Left ventricle myocardium inferior (tissue), 1 donor: ENCODE measurements at regions not wholly inside any gene's neighbourhood (a gene's known extent, or its start where the extent isn't known, plus 50 kb on each side); places are given as distances from the start of the nearest gene placed in this dataset.

Experiments
- DNase-seq: peaks from one replicate; pipeline ENCODE4 v3.0.0-alpha.2; 2020
- H3K27ac ChIP-seq: fragments of 200-600 bp; replicated peaks from 2 replicates; pipeline ENCODE4 v1.8.0; 2021
- H3K27me3 ChIP-seq: fragments of 200-600 bp; 2 replicates; pipeline ENCODE4 v1.8.0; 2021; ENCODE audit warnings: low read depth
- H3K36me3 ChIP-seq: fragments of 200-600 bp; 2 replicates; pipeline ENCODE4 v1.8.0; 2021
- H3K4me1 ChIP-seq: fragments of 200-600 bp; 2 replicates; pipeline ENCODE4 v1.8.0; 2021
- H3K4me3 ChIP-seq: fragments of 200-600 bp; 2 replicates; pipeline ENCODE4 v1.8.0; 2021; ENCODE audit warnings: mild to moderate bottlenecking, moderate library complexity
- H3K9me3 ChIP-seq: fragments of 200-600 bp; replicated peaks from 2 replicates; pipeline ENCODE4 v1.8.0; 2021
- intact Hi-C: fragments of 100-400 bp; cut with micrococcal nuclease; formaldehyde crosslinking; loops from one replicate; pipeline ENCODE4 v1.11.0; 2022
- TF ChIP-seq, protein P1 (sequence below): fragments of 200-600 bp; IDR thresholded peaks from 2 replicates; pipeline ENCODE4 v1.8.0; 2021; ENCODE audit warnings: antibody characterized with exemption, mild to moderate bottlenecking, borderline replicate concordance
- donor health status: DM: no; HTN: yes; CAD: no; lungs with severe emphysema.

DNA sequence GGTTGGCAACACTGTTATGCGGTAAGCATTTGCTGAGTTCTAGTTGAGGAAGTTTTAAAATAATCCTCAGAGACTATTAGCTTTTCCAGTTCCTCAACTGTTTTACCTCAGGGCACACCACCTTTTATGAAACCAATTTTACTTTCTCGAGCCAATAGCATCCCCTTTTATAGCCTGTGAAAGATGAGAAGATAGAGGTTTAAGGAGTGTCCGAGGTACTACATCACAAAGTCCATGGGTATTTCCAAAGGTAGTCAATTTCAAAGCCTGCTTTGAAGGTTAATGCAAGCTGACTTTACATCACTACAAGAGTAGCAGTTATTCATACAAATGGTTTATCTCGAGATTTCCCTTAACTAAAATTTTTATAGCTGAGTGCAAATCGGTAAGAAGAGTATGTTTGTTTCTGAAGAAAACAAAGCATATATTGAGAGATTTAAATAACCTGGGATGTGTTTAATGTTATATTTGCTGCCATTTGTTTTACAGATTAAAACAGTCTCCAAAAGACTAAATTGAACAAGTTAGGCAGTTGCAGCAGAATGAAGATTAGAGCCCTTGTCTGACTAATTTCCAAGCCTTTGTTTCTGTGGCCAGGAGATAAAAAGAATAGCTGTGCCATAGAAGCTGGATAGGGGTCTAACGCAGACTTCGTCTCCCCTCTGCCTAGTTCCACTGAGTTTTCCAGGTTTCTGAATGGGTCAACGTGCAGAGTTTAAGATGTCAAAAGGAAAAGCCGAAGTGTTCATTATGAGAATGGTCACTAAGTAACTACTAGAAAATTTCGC is 74.7 kb upstream of the TRPC4 start:
- H3K27me3 ChIP-seq, result no peaks in the 10 kb centered on the region
- TF ChIP-seq, protein P1, sequence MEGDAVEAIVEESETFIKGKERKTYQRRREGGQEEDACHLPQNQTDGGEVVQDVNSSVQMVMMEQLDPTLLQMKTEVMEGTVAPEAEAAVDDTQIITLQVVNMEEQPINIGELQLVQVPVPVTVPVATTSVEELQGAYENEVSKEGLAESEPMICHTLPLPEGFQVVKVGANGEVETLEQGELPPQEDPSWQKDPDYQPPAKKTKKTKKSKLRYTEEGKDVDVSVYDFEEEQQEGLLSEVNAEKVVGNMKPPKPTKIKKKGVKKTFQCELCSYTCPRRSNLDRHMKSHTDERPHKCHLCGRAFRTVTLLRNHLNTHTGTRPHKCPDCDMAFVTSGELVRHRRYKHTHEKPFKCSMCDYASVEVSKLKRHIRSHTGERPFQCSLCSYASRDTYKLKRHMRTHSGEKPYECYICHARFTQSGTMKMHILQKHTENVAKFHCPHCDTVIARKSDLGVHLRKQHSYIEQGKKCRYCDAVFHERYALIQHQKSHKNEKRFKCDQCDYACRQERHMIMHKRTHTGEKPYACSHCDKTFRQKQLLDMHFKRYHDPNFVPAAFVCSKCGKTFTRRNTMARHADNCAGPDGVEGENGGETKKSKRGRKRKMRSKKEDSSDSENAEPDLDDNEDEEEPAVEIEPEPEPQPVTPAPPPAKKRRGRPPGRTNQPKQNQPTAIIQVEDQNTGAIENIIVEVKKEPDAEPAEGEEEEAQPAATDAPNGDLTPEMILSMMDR, result no peak
- no peak overlapping the region for H3K27ac ChIP-seq
- no peaks in the 10 kb centered on the region for H3K36me3 ChIP-seq
- DNase-seq, result no peak
- intact Hi-C loops, result no loop called here
- peaks cover 10% of the 10 kb centered on the region for H3K4me1 ChIP-seq
- H3K9me3 ChIP-seq, result no peaks in the 10 kb centered on the region
- no peak overlapping the region for H3K4me3 ChIP-seq

DNA sequence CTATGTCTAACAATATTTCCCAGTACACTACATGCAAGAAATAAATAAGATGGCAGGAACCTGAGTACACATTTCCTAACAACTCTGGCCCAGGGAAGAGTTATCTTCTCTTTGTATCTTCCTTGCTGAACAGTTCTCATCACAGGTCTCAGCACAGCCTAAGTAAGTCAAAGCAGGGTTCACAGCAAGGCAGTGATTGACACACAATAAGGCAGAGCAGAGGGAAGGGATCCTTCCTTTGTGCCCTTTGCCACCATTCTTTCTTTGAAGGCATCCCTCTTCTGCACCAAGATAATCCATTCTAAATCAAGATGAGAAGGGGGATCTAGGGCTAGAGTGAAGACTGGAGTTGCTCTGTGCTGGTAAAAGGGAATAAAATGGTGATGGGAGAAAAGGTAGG is 73.4 kb upstream of the TRPC4 start:
- H3K4me3 ChIP-seq, result no peak overlapping the region
- H3K36me3 ChIP-seq, result no peaks in the 10 kb centered on the region
- no peak overlapping the region for H3K27ac ChIP-seq
- DNase-seq, result no peak
- TF ChIP-seq, protein P1, result no peak
- peaks cover 10% of the 10 kb centered on the region for H3K4me1 ChIP-seq
- H3K27me3 ChIP-seq, result no peaks in the 10 kb centered on the region
- intact Hi-C loops, result no loop called here
- no peaks in the 10 kb centered on the region for H3K9me3 ChIP-seq

DNA sequence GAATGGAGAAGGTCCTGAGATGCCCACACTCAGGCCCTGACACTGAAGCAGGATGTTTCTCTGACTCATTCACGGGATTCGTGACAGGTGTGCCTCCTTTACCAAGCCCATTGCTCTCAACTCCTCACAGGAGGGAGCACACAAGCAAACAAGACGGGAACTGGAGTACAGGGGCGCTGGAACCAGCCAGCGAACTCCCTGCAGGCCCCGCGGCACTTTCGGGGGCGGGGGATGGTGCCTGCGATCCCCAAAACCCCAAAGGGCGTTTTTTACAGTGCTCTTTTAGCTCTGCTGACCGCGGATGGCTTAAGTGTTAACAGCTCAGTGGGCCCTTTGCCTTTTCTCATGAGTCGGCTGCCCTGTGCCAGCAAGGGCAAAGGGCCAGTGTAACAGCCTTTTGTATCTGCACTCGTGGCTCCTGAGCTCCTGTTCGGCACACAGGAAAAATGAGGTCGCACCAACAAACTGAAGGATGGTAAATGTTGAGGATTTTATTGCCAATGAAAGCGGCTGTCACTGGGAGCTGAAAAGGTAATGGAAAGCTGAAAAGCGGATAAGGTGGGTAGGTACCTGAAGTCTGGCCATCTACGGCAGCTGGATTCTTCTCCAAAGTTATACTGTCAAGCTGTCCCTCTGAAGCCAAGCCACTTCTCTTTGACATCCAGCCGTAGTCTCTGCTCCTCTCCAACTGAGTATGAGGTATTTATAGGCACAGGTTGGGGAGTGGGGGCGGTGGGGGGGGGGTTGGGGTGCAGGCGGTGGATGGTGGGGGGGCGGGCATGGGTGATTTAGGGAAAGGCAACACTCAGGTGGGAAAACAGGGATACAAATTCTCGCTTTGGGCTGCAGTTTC is 65.0 kb upstream of the TRPC4 start:
- intact Hi-C loops, result no loop called here
- peak overlapping the region; percentile 86 for H3K27ac ChIP-seq
- H3K36me3 ChIP-seq, result no peaks in the 10 kb centered on the region
- peak overlapping the region; percentile 65 for H3K4me3 ChIP-seq
- peak; percentile 41 for DNase-seq
- TF ChIP-seq, protein P1, result no peak
- no peaks in the 10 kb centered on the region for H3K9me3 ChIP-seq
- H3K27me3 ChIP-seq, result no peaks in the 10 kb centered on the region
- no peaks in the 10 kb centered on the region for H3K4me1 ChIP-seq

DNA sequence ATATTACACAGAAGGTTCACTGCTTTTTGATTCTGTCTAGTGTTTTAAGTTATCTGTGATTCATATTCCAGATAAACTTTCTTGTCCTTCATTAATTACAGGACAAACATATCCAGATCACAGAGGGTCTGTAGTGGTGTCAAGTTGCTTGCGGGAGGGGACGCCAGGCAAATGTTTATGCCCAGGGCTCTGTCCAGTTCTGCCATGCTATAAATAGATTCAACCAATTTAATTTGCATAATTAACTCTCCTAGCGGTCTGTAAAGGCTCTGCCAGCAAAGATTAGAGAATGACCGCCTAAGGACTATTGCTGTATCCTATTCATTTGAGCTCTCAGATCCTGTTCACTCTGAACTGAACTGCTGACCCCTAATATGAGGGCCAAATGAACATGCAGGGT is 59.7 kb upstream of the TRPC4 start:
- Histone ChIP-seq H3K27me3 (no peaks in the 10 kb centered on the region), H3K27ac (no peak overlapping the region), H3K4me1 (peaks cover 26% of the 10 kb centered on the region), H3K36me3 (no peaks in the 10 kb centered on the region), H3K4me3 (peak overlapping the region; percentile 8), H3K9me3 (no peaks in the 10 kb centered on the region)
- TF ChIP-seq, protein P1, result no peak
- intact Hi-C loops, result no loop called here
- DNase-seq, result no peak

DNA sequence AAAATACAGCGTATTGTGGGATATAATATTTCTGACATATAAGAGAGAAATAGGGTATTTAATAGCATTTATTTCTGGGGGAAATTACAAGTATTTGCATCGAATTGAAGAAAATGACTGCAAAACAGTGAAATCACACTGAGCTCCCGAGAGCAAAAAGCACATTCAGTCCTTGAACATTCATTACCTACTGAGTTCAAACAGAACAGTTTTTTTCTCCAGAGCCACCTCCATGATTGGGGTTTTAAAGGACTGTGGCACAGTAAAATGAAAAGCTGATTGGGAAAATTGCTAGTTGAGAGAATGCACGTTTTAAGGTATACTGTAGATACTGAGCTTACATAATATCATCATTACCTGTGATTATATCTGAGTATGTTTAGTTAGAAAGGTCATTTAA is 58.0 kb upstream of the TRPC4 start:
- H3K4me3 ChIP-seq, result no peak overlapping the region
- TF ChIP-seq, protein P1, result no peak
- DNase-seq, result no peak
- H3K27me3 ChIP-seq, result no peaks in the 10 kb centered on the region
- no peaks in the 10 kb centered on the region for H3K36me3 ChIP-seq
- intact Hi-C loops, result no loop called here
- peaks cover 40% of the 10 kb centered on the region for H3K4me1 ChIP-seq
- peak overlapping the region; percentile 52 for H3K27ac ChIP-seq
- no peaks in the 10 kb centered on the region for H3K9me3 ChIP-seq
